NCI-H524 treated with DMSO at 0.1 percent for 48 hours (cell line): ENCODE measurements at regions not wholly inside any gene's neighbourhood (a gene's known extent, or its start where the extent isn't known, plus 50 kb on each side); places are given as distances from the start of the nearest gene placed in this dataset.
A peak's percentile ranks its signal among the peaks of the same experiment; 100 is the strongest.

Experiments
- DNase-seq: peaks from one replicate; lab custom pipeline; 2025; lab: John Stamatoyannopoulos, UW

DNA sequence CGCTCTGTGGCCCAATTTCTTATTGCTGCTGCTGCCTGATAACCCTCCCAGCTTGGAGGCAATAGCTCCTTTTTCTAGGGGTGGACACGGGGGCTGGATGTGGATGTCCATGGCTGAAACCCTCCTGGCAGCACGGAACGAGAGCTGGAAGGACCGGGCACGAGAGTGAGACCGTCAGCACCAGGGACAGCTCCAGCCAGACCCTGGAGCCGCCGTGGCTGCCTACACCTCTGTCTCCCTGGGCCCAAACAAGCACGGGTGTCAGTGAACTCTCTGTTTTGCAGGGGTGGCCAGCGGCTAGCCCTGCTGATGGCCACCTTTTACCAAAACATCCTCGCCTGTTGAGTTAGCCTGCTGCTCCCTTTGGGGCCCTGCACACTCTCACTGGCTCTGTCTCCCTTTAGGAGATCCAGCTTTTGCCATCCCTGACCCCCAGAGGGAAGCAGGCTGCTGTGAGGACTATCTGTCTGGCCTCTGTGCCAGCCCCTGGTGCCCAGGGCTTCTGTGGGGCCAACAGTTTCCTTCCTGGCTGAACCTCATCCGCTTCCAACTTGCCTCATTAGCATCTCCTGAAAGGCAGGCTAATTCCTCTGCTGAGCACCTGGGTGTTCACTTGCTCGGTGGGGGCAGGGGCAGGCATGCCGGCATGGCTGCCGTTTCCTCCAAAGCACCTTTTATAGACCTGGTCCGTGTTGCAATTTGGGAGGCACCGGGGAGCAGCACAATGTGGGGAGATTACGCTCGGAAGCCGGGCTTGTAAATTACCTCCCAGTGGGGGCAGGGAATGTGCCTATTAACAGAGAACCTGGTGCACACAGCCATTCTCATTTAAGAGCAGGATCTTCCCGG, 118.1 kb downstream of the ENGASE start:
- no peak for DNase-seq

DNA sequence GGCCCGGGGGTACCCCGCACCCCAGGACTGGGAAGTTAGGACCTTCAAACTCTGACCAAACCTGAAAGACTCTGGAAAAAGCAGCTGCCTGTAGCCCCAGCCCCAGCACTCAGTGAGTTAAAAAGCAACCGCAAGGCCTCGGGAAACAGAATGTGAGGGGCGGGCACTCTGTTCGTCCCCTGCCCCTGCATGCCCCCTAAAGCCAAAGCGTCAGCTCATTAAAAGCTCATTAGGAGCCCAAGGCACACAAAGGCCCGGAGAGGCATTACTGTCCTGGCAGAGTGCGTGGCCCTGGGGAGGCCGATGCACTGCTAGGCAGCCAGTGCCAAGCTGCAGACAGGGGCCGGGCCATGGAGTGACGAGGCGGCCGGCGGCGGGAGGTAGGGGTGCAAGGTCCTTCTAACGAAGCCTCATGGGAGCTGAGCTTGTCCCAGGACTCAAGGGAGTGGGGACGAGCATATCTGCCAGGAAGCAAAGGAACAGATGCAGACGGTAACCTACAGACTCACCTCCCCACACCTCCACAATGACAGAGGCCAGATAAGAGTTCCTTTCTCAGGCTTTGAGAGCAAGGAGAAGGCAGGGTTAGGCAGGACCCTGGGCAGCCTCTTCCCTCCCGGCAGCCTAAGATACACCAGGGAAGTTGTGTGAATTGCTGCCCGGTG, 116.8 kb downstream of the ENGASE start:
- no peak for DNase-seq

DNA sequence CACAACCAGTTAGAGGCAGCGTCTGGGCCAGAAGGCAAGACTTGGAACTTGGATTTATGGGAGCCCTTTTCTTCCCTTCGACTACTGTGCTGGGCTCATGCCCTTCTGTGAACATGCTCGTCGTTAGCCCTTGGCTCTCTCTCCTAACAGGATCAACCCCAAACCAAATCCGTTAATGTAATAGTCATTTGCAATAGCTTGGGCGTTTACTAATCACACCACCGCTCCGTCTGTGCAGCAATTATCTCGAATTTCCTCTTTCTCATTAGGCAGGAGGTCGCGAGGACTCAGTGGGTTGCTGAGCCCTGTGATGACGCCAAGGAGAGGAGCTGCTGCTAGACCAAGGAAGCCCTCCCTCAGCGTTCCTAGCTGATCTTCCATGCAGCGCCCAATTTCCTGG, 114.7 kb downstream of the ENGASE start:
- peak; percentile 84 for DNase-seq

DNA sequence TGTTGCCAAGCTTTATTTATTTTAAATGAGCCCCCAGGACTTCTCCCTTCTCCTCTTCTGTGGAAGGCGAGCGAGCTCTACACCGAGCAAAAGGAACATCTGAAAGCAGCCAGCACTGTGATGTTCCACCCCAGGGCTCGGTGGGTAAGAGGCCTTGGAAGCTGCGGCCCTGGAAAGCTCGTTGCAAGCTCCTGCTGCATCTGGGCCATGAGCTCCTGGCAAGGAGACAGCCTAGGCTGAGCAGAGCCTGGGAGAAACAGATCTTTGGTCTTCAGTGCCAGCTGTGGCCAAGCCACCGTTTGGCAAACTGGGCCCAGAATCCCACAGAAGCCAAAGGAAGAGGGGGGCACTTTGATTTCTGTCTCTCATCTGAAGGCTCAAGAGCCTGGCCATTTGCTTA, 114.1 kb downstream of the ENGASE start:
- no peak for DNase-seq

DNA sequence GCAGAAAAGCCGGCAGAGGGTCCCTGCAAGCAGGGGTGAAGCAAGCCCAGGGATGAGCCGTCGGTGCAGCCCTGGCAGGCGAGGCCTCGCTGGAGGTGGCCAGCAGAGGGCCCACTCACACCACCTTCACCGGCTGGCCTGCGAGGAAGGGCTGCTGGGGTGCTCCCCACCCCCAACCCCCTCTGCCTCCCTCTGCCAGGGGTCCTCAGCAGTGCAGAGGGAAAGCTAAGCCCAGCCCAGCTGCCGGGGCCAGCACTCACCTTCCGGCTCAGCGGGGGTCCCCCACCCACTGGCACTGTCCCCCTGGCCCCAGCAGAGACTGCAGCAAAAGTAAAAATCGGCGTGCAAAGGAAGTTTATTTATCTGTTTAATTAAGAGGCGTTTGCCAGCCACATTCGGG, 113.4 kb downstream of the ENGASE start:
- DNase-seq: peak; percentile 36

DNA sequence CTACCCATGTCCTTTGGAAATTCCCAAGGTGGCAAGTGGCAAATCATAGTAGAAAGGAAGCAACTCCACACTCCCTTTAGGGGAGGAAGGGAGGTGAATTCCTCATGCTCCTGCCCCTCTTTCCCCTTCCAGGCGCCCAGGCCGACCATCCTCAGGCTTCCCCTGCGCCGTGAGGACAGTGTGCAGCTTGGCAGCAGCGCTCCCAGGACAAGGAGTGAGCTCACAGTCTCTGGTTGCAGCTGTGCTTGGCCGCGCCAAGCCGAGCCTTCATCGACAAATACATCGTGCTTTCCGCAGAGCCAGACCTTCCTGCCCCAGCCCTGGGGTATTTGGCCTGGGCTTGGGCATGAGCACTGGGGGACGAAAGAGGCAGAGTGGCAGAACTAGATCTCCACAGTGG, 112.6 kb downstream of the ENGASE start:
- no peak for DNase-seq

DNA sequence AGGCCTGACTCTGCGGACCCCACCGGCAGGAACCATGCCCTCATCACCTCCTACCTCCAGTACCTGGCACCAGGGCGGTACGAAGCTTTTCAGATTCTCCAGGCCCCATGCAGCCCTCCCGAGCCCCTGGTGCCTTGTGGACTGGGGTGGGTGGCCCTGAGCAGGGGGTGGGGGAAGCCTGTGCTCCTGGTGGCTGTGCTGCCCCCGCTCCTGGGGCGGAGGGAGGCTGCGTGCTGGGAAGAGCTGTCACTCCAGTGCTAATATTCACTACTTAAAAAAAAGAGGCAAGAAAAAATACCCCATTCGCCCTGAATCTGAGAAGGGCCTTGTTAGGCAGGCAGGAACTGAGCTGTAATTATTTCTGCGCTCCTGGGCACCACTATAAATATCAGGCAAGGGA, 111.8 kb downstream of the ENGASE start:
- no peak for DNase-seq

DNA sequence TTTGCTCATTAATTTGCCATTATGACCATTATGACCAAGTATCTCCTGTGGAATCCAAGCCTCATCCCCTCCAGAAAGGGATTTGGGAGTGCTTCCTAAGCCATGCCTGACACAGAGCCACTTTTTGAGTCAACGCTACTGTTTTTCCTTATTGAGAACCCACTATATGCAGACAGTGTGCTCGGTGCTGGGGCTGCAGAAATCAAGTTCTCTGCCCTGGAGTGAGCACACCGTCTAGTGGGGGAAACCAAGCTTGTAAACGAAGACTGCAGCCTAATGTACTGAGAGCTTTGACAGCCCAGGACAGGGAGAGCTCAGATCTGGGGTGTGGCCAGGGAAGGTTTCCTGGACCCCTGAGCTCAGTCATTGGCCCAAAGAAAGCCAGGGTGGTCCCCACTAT, 111.0 kb downstream of the ENGASE start:
- no peak for DNase-seq

DNA sequence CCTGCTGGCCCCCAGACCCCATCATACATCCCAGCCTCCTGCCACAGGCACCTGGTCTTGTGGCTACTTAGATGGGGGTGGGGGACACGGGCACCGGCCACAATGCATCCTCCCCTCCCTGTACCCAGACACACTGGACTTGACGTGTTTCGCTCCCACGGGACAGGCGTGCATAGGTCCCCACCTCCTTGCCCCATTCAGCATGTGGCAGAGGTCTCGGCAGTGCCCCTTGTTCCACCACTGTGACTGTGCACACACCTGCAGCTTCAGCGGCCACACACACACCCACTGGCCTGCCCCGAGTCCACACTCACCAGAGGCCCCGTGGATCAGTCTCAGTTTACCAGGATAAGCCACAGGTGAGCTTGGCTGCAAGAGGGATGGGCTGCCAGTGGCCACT, 109.6 kb downstream of the ENGASE start:
- no peak for DNase-seq

DNA sequence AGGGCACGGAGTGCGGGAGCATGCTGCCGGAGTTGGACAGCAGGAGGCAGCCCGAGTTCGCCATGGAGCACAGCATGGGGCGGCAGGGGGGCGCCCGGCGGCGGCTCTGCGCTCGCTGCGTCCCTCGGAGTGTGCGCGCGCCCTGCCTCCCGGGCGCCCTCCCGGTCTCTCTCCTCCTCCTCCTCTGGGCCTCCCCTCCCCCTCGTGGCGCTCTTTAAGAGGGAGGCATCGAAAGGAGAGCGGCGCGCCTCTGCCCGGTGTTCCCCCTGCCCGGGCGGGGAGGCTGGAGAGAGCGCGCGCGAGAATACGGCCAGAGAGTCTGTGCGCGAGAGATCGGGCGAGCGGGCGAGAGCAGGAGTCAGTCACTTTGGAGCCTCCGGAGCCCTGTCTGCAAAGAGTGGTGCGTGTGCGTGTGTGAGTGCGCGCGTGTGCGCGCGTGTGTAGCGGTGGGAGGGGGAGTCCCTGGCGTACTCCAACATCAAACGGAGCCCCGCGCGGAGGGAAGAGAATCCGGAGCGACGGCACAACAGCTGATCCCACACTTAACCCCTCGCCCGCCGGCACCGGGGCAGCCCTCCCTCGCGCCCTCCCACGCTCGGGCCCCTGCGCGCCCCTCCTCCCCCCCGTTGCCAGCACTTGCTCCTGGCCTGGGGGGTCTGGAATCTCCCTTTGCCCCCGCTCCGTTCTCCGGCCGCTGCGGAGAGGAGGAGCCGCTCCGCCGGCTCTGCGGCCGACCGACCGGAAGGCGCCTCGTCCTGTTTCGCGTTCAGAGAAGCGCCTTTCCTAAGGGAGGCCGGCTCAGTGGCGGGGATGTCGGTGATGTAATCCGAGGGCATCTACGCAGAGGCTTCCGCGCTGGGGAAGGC, 108.9 kb downstream of the ENGASE start:
- peak; percentile 64 for DNase-seq

DNA sequence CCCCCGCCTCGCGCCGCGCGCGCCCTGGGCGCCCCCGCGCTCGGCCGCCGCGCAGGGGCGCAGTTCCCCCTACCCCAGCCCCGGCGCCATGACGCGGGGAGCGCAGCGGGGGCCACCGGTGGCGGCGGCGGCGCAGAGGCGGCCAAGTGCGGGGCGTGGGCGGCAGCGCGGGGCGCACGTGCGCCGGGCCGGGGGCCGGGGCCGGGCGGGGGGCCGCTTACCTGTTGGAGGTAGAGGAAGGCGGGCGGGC, 108.3 kb downstream of the ENGASE start:
- no peak for DNase-seq

DNA sequence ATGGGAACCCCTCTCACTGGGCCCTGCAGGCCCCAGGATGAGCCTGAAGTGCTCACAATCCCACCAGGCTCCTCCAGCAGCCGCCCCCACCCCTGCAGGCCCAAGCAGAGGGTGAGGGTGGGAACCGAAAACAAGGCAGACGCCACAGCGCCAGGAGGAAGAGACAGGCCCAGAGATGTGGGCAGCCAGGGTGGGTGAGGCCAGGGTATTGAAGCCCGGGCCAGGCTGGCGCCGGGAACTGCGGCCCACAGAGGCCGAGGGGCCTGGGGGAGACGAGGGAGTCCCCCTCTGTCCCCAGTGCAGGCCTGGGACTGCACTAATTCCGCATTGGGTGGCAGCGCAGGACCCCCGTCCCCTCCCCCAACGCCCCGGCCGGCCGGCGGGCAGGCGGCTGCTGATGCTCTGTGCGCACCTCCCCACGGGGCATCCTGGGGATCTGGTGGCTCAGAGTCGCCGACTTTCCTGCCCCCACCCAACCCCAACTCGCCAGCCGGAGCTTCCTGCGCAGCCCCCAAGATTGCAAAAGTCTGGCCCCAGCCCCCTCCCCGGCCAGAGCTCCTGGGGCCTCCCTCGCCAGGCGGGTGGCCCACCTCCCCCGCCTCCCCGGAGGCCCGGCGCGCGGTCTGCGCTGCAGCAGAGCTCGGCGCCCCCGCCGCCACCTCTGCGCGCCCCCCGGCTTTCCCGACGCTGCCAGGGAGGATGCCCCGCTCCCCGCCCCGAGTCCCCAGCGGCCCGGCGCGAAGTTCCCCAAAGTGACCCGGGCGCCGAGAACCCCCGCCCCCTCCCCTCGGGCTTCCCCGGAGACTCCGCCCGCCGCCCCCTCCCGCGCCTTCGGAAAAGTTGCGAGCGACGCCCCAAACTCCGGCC, 107.8 kb downstream of the ENGASE start:
- no peak for DNase-seq

DNA sequence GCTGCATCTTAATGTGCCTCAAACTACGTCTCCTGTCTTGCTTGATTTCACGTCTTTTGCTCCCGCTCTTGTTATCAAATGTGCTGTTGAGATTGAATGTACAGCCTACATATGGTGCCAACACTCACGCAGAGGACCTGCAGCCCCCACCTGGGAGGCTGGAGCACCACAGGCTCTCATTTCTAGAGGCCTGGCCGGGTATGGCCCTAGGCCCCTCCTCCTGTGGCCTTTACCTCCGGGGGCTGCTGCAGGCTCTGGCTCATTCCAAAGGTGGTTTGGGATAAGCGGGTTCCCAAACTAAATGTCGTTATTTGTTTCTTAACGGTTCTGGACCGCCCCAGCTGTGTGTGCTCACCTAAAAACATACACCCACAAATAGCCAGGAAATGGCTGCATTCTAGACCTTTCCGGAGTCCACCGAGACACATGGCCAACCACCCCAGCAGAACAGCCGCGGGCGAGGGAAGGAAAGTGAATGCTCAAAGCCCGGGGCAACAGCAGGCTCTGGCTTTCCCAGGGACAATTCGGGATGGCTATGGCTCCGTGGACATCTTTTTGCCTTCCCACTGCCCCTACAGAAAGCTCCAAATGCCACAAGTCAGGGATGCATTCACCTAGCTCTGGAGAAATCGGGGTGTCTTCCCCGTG, 105.9 kb downstream of the ENGASE start:
- DNase-seq: no peak

DNA sequence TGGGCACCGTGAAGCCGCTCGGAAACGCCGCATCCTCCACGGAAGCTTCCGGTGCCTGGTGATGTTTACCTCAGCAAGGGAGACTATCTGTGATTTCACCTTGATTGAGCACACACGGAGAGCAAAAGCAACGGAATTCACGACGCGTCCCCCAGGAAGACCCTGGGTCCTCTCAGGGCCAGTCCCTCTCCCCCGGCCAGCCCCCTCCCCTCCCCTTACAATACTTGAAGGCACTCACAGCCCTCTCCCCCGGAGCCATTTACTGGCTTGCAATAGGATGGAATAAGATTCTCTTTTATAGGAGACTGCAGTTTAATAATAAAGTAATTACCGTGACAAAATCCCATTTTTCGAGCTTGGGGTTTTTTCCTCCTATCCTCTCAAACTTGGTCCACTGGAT, 104.7 kb downstream of the ENGASE start:
- no peak for DNase-seq

DNA sequence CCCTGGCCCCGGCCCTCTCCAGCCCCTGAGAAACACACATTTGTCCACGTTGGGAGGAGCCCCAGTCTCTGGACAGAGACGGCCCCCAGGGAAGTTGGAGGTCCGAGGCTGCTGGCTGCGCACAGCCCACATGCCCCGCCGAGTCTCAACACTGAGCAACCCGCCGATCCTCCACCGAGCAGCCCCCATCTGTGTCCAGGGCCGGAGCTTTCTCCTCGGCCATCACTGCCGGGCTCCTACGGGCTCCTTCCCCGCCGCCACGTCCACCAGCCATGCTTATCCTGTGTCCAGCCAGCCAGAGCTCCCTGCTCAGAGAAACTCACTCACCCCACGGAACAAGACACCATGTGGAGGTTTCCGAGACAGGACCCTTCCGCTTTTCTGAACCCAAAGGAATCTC, 103.3 kb downstream of the ENGASE start:
- no peak for DNase-seq

DNA sequence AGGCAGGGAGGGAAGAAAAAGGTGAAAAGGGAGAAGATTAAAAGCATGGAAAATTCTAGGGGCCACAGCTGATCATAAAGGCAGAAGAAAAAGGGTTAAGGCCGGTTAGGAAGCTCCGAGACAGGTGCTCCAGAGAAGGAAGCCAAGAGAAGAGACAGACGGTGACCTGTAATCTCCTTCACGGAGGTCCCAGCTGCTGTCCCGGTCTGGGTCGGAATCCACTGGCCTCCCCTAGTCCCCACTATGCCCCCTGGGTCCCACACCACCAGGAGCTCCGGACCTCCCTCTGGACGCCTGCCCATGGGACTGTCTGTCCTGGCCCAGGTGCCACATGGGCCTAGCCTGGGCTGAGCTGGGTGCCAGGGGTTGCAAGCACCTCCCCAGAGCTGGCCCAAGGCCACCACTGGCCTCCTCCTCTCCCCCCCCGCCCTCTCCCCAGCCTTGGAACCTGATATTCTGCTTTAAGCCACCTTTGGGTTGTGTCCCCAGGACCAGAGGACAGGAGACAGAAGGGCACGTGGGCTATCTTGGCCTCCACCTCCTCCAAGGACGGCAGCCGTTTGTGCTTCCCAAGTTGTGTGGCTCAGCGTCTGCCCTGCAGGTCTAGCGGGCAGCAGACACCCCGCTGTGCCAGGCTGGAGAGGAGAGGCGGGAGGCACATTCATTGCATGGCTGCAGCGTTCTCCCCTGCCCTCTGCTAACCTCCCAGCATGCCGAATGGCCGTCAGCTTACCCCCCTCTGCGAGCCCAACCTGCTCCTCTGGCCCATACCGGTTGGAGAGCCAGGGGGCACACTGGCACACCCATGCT, 102.4 kb downstream of the ENGASE start:
- DNase-seq: peak; percentile 26

DNA sequence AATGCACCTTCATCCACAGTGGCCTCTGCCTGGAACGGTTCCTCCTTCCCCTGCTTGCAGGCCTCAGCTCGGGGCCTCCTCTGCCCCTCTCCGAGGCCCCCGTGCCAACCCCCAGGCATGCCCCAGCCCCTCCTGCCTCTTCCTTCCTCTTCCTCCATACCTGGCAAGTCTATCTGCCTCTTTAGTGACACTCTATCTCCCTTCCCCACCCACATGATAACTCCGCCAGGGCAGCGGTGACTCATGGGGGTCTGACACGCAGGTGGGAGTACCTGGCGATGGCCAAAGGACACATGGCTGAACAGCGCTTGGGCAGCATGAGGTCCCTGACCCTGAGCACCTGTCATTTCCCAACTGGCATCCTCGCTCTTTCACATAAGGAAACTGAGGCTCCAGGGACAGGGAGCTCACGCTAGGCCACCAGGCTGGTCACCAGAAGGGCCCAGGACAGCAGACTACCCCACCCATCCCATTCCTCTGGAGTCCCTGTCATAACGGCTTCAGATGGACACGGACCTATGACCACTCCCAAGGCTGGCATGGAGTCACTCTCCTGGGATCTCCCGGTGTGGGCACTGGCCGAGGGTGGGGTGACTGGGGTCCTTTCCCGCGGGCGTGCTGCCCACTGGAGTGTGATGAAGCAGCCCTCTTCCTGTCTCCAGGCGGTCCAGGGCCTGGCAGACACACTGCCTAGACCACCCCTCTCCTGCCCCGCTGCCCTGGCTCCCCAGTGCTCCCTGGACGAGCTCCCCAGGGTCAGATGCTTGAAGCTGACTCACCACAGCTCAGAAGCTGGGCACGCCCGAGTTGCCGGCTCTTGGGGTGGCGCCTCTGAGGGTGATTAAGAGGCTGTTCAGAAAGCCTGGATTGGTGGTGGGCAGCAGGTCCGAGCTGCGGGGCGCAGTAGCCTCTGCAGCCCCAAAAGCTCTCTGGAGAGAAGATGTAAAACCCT, 100.6 kb downstream of the ENGASE start:
- no peak for DNase-seq

DNA sequence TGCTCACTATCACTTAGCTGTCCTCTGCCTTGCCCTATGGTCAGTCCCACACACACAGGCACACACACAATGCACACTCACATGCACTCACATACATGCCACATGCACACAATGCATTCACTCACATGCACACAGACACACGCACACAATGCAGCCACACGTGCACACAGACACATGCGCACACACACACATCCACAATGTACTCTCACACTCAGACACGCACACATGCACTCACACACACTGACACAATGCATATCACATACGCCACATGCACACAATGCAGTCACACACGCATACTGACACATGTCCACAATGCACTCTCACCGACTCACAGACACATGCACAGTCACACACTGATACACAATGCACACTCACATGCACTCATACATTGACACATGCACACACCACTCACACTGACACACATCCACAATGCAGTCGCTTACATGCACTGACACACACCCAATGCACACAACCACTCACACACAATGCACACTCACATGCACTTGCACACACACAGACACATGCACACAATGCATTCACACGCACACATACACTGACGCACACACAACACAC, 99.7 kb downstream of the ENGASE start:
- no peak for DNase-seq

DNA sequence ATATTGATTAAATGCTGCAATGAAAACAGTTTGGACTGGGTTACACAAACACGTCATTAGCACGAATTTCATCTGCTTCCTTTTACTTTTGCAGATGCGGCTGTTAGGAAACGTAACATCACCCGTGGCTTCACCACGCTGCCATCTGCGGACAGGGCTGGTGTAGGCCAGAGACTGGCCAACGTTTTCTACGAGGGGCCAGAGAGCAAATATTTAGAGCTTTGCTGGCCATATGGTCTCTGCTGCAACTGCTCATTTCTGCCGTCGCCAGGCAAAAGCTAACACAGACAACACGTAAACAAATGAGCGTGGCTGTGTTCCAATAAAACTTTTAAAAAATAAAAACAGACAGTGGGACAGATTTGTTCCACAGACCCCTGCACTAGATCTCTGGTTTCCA, 96.6 kb downstream of the ENGASE start:
- no peak for DNase-seq
